ENCODE measurements at regions not wholly inside any gene's neighbourhood (a gene's known extent, or its start where the extent isn't known, plus 50 kb on each side); places are given as distances from the start of the nearest gene placed in this dataset.

GRCh38 chr6:98526465-98526864 lies 307.9 kb upstream of the POU3F2 start:
- Mint-ChIP-seq H3K27me3 (ENCODE audit: low read depth in 2 of 2) (no peaks in the 10 kb centered on the region), H3K4me1 (no peaks in the 10 kb centered on the region), H3K27ac (no peak overlapping the region), H3K4me3 (no peak overlapping the region), H3K9me3 (peaks cover 2 to 5% of the 10 kb centered on the region in 2 donors), H3K36me3 (no peaks in the 10 kb centered on the region)
- no peak for ATAC-seq
- intact Hi-C loops (cut with micrococcal nuclease), result no loop called here
- no peak for DNase-seq
- no peak for TF ChIP-seq CTCF (IDR thresholded peaks at IDR 0.05)
- Histone ChIP-seq H3K4me1 (ENCODE audit: control insufficient read depth, insufficient read depth, low read length) (no peaks in the 10 kb centered on the region), H3K27ac (ENCODE audit: low read length) (no peak overlapping the region), H3K36me3 (ENCODE audit: control insufficient read depth, insufficient read depth, low read length) (no peaks in the 10 kb centered on the region), H3K27me3 (ENCODE audit: control insufficient read depth, insufficient read depth, low read length) (no peaks in the 10 kb centered on the region), H3K4me3 (ENCODE audit: low read length) (no peak overlapping the region), H3K9me3 (ENCODE audit: control insufficient read depth, insufficient read depth, low read length) (peaks cover 7% of the 10 kb centered on the region)
- WGBS (ENCODE audit: insufficient coverage), result 72% methylated on average over 4 of the region's 5 CpGs

- WGBS (ENCODE audit: insufficient coverage), result 92% methylated on average over 9 of the region's 9 CpGs
- no peak overlapping the region for H3K27ac Mint-ChIP-seq
- H3K27me3 Mint-ChIP-seq (ENCODE audit: low read depth in 2 of 2), result no peaks in the 10 kb centered on the region
- Histone ChIP-seq H3K27me3 (ENCODE audit: control insufficient read depth, insufficient read depth, low read length) (no peaks in the 10 kb centered on the region), H3K9me3 (ENCODE audit: control insufficient read depth, insufficient read depth, low read length) (peaks cover 8% of the 10 kb centered on the region), H3K4me1 (ENCODE audit: control insufficient read depth, insufficient read depth, low read length) (no peaks in the 10 kb centered on the region), H3K36me3 (ENCODE audit: control insufficient read depth, insufficient read depth, low read length) (no peaks in the 10 kb centered on the region), H3K27ac (ENCODE audit: low read length) (no peak overlapping the region), H3K4me3 (ENCODE audit: low read length) (no peak overlapping the region)
- ATAC-seq, result no peak
- H3K4me1 Mint-ChIP-seq, result no peaks in the 10 kb centered on the region
- no peak for DNase-seq
- intact Hi-C loops (cut with micrococcal nuclease), result no loop called here
- TF ChIP-seq CTCF (IDR thresholded peaks at IDR 0.05), result no peak
- H3K9me3 Mint-ChIP-seq, result peaks cover 2 to 6% of the 10 kb centered on the region in 2 donors
- H3K36me3 Mint-ChIP-seq, result no peaks in the 10 kb centered on the region
- H3K4me3 Mint-ChIP-seq, result no peak overlapping the region
Observed at GRCh38 chr6:98529364-98529763, 305.0 kb upstream of the POU3F2 start.

GRCh38 chr6:98530732-98531131 lies 303.6 kb upstream of the POU3F2 start:
- Histone ChIP-seq H3K4me3 (ENCODE audit: low read length) (no peak overlapping the region), H3K36me3 (ENCODE audit: control insufficient read depth, insufficient read depth, low read length) (no peaks in the 10 kb centered on the region), H3K4me1 (ENCODE audit: control insufficient read depth, insufficient read depth, low read length) (no peaks in the 10 kb centered on the region), H3K9me3 (ENCODE audit: control insufficient read depth, insufficient read depth, low read length) (peaks cover 8% of the 10 kb centered on the region), H3K27me3 (ENCODE audit: control insufficient read depth, insufficient read depth, low read length) (no peaks in the 10 kb centered on the region), H3K27ac (ENCODE audit: low read length) (no peak overlapping the region)
- no peak overlapping the region for H3K27ac Mint-ChIP-seq
- no peak for DNase-seq
- H3K4me1 Mint-ChIP-seq, result no peaks in the 10 kb centered on the region
- no peaks in the 10 kb centered on the region for H3K36me3 Mint-ChIP-seq
- no peak for ATAC-seq
- WGBS (ENCODE audit: insufficient coverage), result 74% methylated on average over 5 of the region's 5 CpGs
- H3K27me3 Mint-ChIP-seq (ENCODE audit: low read depth in 2 of 2), result no peaks in the 10 kb centered on the region
- no peak for TF ChIP-seq CTCF (IDR thresholded peaks at IDR 0.05)
- peaks cover 8 to 10% of the 10 kb centered on the region in 2 donors for H3K9me3 Mint-ChIP-seq
- no peak overlapping the region for H3K4me3 Mint-ChIP-seq
- intact Hi-C loops (cut with micrococcal nuclease), result no loop called here

GRCh38 chr6:98532004-98532403 lies 302.4 kb upstream of the POU3F2 start:
- Histone ChIP-seq H3K4me1 (ENCODE audit: control insufficient read depth, insufficient read depth, low read length) (no peaks in the 10 kb centered on the region), H3K4me3 (ENCODE audit: low read length) (no peak overlapping the region), H3K36me3 (ENCODE audit: control insufficient read depth, insufficient read depth, low read length) (no peaks in the 10 kb centered on the region), H3K27me3 (ENCODE audit: control insufficient read depth, insufficient read depth, low read length) (no peaks in the 10 kb centered on the region), H3K27ac (ENCODE audit: low read length) (no peak overlapping the region), H3K9me3 (ENCODE audit: control insufficient read depth, insufficient read depth, low read length) (peaks cover 8% of the 10 kb centered on the region)
- ATAC-seq (no peak), DNase-seq (no peak)
- Mint-ChIP-seq H3K36me3 (no peaks in the 10 kb centered on the region), H3K9me3 (peaks cover 7% of the 10 kb centered on the region in 2 donors), H3K4me1 (no peaks in the 10 kb centered on the region), H3K27me3 (ENCODE audit: low read depth in 2 of 2) (no peaks in the 10 kb centered on the region), H3K4me3 (no peak overlapping the region), H3K27ac (no peak overlapping the region)
- TF ChIP-seq CTCF (IDR thresholded peaks at IDR 0.05), result no peak
- 87% methylated on average over 6 of the region's 6 CpGs for WGBS (ENCODE audit: insufficient coverage)
- intact Hi-C loops (cut with micrococcal nuclease), result no loop called here

All from natural killer cell (primary cell).